ENCODE measurements at regions not wholly inside any gene's neighbourhood (a gene's known extent, or its start where the extent isn't known, plus 50 kb on each side); places are given as distances from the start of the nearest gene placed in this dataset.

DNA sequence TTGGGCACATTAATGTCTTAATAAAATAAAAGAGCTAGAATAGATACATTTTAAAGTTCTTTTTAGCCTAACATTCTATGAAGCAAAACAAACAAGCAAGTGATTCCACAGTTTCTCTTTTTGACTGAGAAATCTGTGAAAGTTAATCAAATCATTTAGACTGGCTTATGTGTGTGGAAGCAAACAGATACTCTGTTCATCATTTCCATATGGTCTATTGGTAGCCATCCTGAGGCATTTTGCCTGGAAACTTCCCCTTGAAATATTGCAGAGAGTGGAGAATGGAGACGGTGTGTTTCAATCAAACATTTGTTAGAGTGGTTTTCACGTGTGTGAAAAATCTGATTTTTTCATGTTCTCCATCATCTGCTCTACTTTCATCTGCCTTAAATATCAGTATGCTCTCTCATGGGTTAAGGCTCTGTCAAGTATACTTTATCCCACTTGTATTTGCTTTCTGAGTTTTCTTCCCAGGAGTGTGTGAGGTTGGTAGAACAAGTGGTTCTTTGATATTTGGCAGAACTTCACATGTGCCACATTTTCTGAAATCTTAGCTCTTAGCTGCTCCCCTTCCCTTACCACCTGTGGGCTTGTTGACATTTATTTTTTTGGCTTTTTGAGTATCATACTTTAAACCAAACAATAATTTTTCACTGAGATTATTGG is 139.1 kb upstream of the PTGFR start:
- H3K4me3 ChIP-seq (ENCODE audit: insufficient read depth, low read length) = no peak overlapping the region
- H3K79me2 ChIP-seq (ENCODE audit: insufficient read depth, low read length) = no peaks in the 10 kb centered on the region
- H3K4me2 ChIP-seq (ENCODE audit: insufficient read depth, low read length) = no peak overlapping the region
- H4K20me1 ChIP-seq (ENCODE audit: insufficient read depth, low read length) = no peaks in the 10 kb centered on the region
- no peak overlapping the region for H3K27ac ChIP-seq (ENCODE audit: low read depth, low read length)
- TF ChIP-seq, protein P1, sequence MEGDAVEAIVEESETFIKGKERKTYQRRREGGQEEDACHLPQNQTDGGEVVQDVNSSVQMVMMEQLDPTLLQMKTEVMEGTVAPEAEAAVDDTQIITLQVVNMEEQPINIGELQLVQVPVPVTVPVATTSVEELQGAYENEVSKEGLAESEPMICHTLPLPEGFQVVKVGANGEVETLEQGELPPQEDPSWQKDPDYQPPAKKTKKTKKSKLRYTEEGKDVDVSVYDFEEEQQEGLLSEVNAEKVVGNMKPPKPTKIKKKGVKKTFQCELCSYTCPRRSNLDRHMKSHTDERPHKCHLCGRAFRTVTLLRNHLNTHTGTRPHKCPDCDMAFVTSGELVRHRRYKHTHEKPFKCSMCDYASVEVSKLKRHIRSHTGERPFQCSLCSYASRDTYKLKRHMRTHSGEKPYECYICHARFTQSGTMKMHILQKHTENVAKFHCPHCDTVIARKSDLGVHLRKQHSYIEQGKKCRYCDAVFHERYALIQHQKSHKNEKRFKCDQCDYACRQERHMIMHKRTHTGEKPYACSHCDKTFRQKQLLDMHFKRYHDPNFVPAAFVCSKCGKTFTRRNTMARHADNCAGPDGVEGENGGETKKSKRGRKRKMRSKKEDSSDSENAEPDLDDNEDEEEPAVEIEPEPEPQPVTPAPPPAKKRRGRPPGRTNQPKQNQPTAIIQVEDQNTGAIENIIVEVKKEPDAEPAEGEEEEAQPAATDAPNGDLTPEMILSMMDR (IDR thresholded peaks at IDR 0.05; ENCODE audit: extremely low read depth, low read depth, low read length) = no peak
- H3K9me3 ChIP-seq (ENCODE audit: low read depth, low read length) = no peaks in the 10 kb centered on the region
- H3K4me1 ChIP-seq (ENCODE audit: insufficient read depth, low read length) = no peaks in the 10 kb centered on the region
- no peaks in the 10 kb centered on the region for H3K27me3 ChIP-seq (ENCODE audit: insufficient read depth, low read length)
- DNase-seq (ENCODE audit: insufficient read length, low spot score, missing footprints) = no peak
- no peaks in the 10 kb centered on the region for H3K36me3 ChIP-seq (ENCODE audit: insufficient read depth, low read length)
- H2AFZ ChIP-seq (ENCODE audit: low read length) = no peak overlapping the region

DNA sequence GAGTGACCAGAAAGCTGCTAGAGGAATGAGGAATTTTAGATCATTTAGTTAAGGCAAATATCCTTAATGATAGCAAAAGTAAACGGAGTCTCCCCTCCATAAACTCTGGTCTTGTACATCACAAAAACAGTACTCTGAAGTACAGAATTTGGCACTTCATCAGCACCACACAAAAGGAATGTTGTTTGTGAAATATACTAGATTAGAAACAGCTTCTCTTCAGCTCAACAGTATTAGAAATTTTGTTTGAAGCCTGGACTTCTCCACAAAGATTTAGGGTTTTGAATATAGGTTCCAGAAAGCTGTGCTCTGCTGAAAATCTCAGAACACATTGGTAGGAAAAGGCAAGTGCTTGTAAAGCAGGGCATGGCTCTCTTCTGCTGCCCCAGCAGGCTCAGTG is 135.1 kb upstream of the PTGFR start:
- peak overlapping the region; percentile 14 for H2AFZ ChIP-seq (ENCODE audit: low read length)
- no peaks in the 10 kb centered on the region for H3K4me1 ChIP-seq (ENCODE audit: insufficient read depth, low read length)
- no peak overlapping the region for H3K4me3 ChIP-seq (ENCODE audit: insufficient read depth, low read length)
- no peaks in the 10 kb centered on the region for H3K9me3 ChIP-seq (ENCODE audit: low read depth, low read length)
- H3K4me2 ChIP-seq (ENCODE audit: insufficient read depth, low read length) = no peak overlapping the region
- TF ChIP-seq, protein P1 (IDR thresholded peaks at IDR 0.05; ENCODE audit: extremely low read depth, low read depth, low read length) = no peak
- no peak overlapping the region for H3K27ac ChIP-seq (ENCODE audit: low read depth, low read length)
- H3K27me3 ChIP-seq (ENCODE audit: insufficient read depth, low read length) = no peaks in the 10 kb centered on the region
- H3K79me2 ChIP-seq (ENCODE audit: insufficient read depth, low read length) = no peaks in the 10 kb centered on the region
- no peak for DNase-seq (ENCODE audit: insufficient read length, low spot score, missing footprints)
- no peaks in the 10 kb centered on the region for H4K20me1 ChIP-seq (ENCODE audit: insufficient read depth, low read length)
- no peaks in the 10 kb centered on the region for H3K36me3 ChIP-seq (ENCODE audit: insufficient read depth, low read length)

DNA sequence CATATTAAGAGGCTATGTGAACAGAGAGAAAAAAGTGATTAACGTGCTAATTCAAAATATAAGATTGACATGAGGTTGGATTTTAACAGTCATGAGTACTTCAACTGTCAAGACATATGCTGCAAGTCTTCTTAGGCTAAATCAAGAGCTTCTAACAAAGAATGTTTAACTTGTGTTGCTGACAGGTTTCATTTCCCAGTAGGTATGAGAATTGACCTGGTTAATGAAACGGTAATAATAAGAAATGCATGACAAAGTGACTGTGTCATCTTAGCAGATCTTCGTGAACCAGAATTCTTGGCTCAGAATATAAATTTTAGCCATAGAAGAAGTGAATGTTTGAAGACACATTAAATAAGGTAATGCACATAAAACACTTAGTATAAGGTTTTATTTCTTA is 132.6 kb upstream of the PTGFR start:
- Histone ChIP-seq H3K79me2 (ENCODE audit: insufficient read depth, low read length) (no peaks in the 10 kb centered on the region), H3K4me1 (ENCODE audit: insufficient read depth, low read length) (no peaks in the 10 kb centered on the region), H2AFZ (ENCODE audit: low read length) (no peak overlapping the region), H3K4me2 (ENCODE audit: insufficient read depth, low read length) (no peak overlapping the region), H4K20me1 (ENCODE audit: insufficient read depth, low read length) (no peaks in the 10 kb centered on the region), H3K4me3 (ENCODE audit: insufficient read depth, low read length) (no peak overlapping the region), H3K36me3 (ENCODE audit: insufficient read depth, low read length) (no peaks in the 10 kb centered on the region), H3K27me3 (ENCODE audit: insufficient read depth, low read length) (no peaks in the 10 kb centered on the region), H3K27ac (ENCODE audit: low read depth, low read length) (no peak overlapping the region), H3K9me3 (ENCODE audit: low read depth, low read length) (no peaks in the 10 kb centered on the region)
- TF ChIP-seq, protein P1 (IDR thresholded peaks at IDR 0.05; ENCODE audit: extremely low read depth, low read depth, low read length) = no peak
- no peak for DNase-seq (ENCODE audit: insufficient read length, low spot score, missing footprints)

DNA sequence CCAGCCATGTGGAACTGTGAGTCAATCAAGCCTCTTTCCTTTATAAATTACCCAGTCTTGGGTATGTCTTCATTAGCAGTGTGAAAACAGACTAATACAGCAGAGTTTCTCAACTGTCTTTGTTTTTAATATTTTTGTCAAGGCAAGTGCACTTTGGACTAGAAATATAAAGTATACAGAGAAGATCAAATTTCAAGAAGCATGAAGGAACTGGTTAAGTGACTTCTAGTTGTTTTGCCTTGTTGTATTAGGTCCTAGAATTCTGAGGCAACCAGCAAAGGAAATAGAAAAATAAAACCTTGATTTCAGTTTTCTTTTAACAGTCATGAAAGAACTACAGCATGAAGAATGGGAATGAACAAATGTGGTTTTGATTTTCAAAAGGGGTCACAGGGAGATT is 131.1 kb upstream of the PTGFR start:
- no peak overlapping the region for H3K27ac ChIP-seq (ENCODE audit: low read depth, low read length)
- H2AFZ ChIP-seq (ENCODE audit: low read length) = no peak overlapping the region
- H3K9me3 ChIP-seq (ENCODE audit: low read depth, low read length) = no peaks in the 10 kb centered on the region
- H4K20me1 ChIP-seq (ENCODE audit: insufficient read depth, low read length) = no peaks in the 10 kb centered on the region
- no peak overlapping the region for H3K4me2 ChIP-seq (ENCODE audit: insufficient read depth, low read length)
- H3K4me1 ChIP-seq (ENCODE audit: insufficient read depth, low read length) = no peaks in the 10 kb centered on the region
- H3K36me3 ChIP-seq (ENCODE audit: insufficient read depth, low read length) = no peaks in the 10 kb centered on the region
- no peak overlapping the region for H3K4me3 ChIP-seq (ENCODE audit: insufficient read depth, low read length)
- no peak for DNase-seq (ENCODE audit: insufficient read length, low spot score, missing footprints)
- TF ChIP-seq, protein P1 (IDR thresholded peaks at IDR 0.05; ENCODE audit: extremely low read depth, low read depth, low read length) = no peak
- no peaks in the 10 kb centered on the region for H3K79me2 ChIP-seq (ENCODE audit: insufficient read depth, low read length)
- H3K27me3 ChIP-seq (ENCODE audit: insufficient read depth, low read length) = no peaks in the 10 kb centered on the region

All from osteoblast (primary cell).